ENCODE measurements at regions not wholly inside any gene's neighbourhood (a gene's known extent, or its start where the extent isn't known, plus 50 kb on each side); places are given as distances from the start of the nearest gene placed in this dataset.

DNA sequence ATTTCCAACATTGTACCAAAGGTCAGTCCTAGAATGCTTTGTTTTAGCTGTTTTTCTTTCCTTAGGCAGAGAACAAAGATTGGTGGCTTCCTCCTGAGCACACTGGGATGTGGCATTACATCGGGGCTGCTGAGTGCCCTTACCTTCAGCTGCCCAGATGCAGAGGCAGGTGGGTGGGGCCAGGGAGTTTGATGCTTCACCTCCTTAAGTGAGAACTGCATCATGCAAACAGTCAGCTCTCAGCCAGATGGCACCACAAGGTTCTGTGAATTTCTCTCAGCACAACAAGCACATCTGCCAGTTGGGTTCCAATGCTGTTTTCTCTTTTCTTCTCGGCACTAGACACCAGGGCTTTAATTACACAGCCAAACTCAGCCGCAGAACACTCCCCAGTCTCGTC lies 87.4 kb upstream of the UBL3 start:
- peaks cover 14% of the 10 kb centered on the region for H3K4me1 Mint-ChIP-seq
- H3K36me3 Mint-ChIP-seq: no peaks in the 10 kb centered on the region
- TF ChIP-seq CTCF (IDR thresholded peaks at IDR 0.05; ENCODE audit: unreplicated experiment): no peak
- peaks cover 1% of the 10 kb centered on the region for H3K9me3 Mint-ChIP-seq
- H3K27ac Mint-ChIP-seq: no peak overlapping the region
- H3K27me3 Mint-ChIP-seq (ENCODE audit: low read depth): peaks cover 3% of the 10 kb centered on the region
- no peak for DNase-seq (ENCODE audit: low spot score in 2 of 2, unreplicated experiment in 2 of 2)
- no peak overlapping the region for H3K4me3 Mint-ChIP-seq

DNA sequence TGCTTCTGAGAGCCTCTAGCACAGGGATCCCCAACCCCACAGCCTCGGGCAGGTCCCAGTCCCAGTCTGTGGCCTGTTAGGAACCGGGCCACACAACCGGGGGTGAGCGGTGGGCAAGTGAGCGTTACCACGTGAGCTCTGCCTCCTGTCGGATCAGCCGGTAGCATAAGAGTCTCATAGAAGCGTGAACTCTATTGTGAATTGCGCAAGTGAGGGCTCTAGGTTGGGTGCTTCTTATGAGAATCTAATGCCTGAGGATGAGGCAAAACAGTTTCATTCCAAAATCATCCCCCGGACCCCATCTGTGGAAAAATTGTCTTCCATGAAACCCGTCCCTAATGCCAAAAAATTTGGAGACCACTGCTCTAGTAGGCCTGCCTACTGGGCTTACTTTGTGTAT lies 87.0 kb upstream of the UBL3 start:
- Mint-ChIP-seq H3K36me3 (no peaks in the 10 kb centered on the region), H3K27me3 (ENCODE audit: low read depth) (peaks cover 3% of the 10 kb centered on the region), H3K4me3 (no peak overlapping the region), H3K9me3 (peaks cover 6% of the 10 kb centered on the region), H3K27ac (no peak overlapping the region), H3K4me1 (peaks cover 14% of the 10 kb centered on the region)
- no peak for TF ChIP-seq CTCF (IDR thresholded peaks at IDR 0.05; ENCODE audit: unreplicated experiment)
- DNase-seq (ENCODE audit: low spot score in 2 of 2, unreplicated experiment in 2 of 2): no peak

GRCh38 chr13:29936956-29937355 lies 86.5 kb upstream of the UBL3 start:
- Mint-ChIP-seq H3K27me3 (ENCODE audit: low read depth) (peaks cover 3% of the 10 kb centered on the region), H3K4me1 (peaks cover 12% of the 10 kb centered on the region), H3K9me3 (peaks cover 9% of the 10 kb centered on the region), H3K27ac (no peak overlapping the region), H3K36me3 (no peaks in the 10 kb centered on the region), H3K4me3 (no peak overlapping the region)
- TF ChIP-seq CTCF (IDR thresholded peaks at IDR 0.05; ENCODE audit: unreplicated experiment): no peak
- no peak for DNase-seq (ENCODE audit: low spot score in 2 of 2, unreplicated experiment in 2 of 2)

- DNase-seq (ENCODE audit: low spot score in 2 of 2, unreplicated experiment in 2 of 2): no peak
- Mint-ChIP-seq H3K4me1 (peaks cover 8% of the 10 kb centered on the region), H3K9me3 (peaks cover 13% of the 10 kb centered on the region), H3K27me3 (ENCODE audit: low read depth) (peaks cover 3% of the 10 kb centered on the region), H3K4me3 (no peak overlapping the region), H3K27ac (no peak overlapping the region), H3K36me3 (no peaks in the 10 kb centered on the region)
- TF ChIP-seq CTCF (IDR thresholded peaks at IDR 0.05; ENCODE audit: unreplicated experiment): no peak
These were observed 85.8 kb upstream of the UBL3 start for GRCh38 chr13:29936051-29936813.

- no peak overlapping the region for H3K27ac Mint-ChIP-seq
These were observed 85.0 kb upstream of the UBL3 start for GRCh38 chr13:29935309-29935981.

More at GRCh38 chr13:29935309-29935981, 85.0 kb upstream of the UBL3 start:
- DNase-seq (ENCODE audit: low spot score in 2 of 2, unreplicated experiment in 2 of 2): no peak
- H3K36me3 Mint-ChIP-seq: no peaks in the 10 kb centered on the region
- no peak overlapping the region for H3K4me3 Mint-ChIP-seq
- H3K4me1 Mint-ChIP-seq: peaks cover 2% of the 10 kb centered on the region
- peaks cover 13% of the 10 kb centered on the region for H3K9me3 Mint-ChIP-seq
- no peak for TF ChIP-seq CTCF (IDR thresholded peaks at IDR 0.05; ENCODE audit: unreplicated experiment)
- H3K27me3 Mint-ChIP-seq (ENCODE audit: low read depth): peaks cover 3% of the 10 kb centered on the region
